ENCODE measurements at regions not wholly inside any gene's neighbourhood (a gene's known extent, or its start where the extent isn't known, plus 50 kb on each side); places are given as distances from the start of the nearest gene placed in this dataset.

DNA sequence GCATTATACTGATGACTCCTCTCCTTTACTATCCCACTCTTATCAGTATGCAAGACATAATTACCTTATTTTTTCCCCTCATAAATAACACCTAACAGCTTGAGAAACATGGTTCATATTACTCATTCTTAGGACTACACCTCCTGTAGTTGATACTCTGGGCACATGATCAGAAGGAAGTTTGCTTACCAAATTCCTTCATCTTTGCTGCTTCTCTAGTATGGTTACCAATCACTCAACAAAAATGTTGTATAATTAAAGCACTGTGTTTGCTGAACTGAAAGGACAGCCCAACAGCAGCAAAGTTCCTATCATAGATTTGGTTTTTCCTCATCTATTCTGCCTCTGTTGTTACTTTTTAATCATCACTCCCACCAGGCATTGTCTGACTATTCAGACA lies 586.3 kb downstream of the LRRIQ3 start:
- Histone ChIP-seq H3K9me3 (ENCODE audit: control insufficient read depth in 2 of 2, low read length in 2 of 2) (peaks cover 0 to 6% of the 10 kb centered on the region in 2 experiments), H3K4me1 (ENCODE audit: control insufficient read depth, insufficient read depth, low read length, poor library complexity, severe bottlenecking) (no peaks in the 10 kb centered on the region), H3K36me3 (ENCODE audit: control insufficient read depth, insufficient read depth, low read length) (no peaks in the 10 kb centered on the region), H3K27ac (ENCODE audit: insufficient read depth, low read length, poor library complexity, severe bottlenecking) (no peak overlapping the region), H3K4me3 (ENCODE audit: low read depth, low read length) (no peak overlapping the region), H3K27me3 (ENCODE audit: control insufficient read depth, insufficient read depth, low read length) (no peaks in the 10 kb centered on the region)
- no peak overlapping the region for H3K4me3 Mint-ChIP-seq
- no peaks in the 10 kb centered on the region for H3K36me3 Mint-ChIP-seq
- DNase-seq, result no peak
- H3K27ac Mint-ChIP-seq, result no peak overlapping the region
- H3K4me1 Mint-ChIP-seq, result no peaks in the 10 kb centered on the region
- H3K9me3 Mint-ChIP-seq, result peaks cover 0 to 7% (median 2%) of the 10 kb centered on the region in 7 donors
- no peaks in the 10 kb centered on the region for H3K27me3 Mint-ChIP-seq
- ATAC-seq (ENCODE audit: low read depth in 2 of 2), result no peak

DNA sequence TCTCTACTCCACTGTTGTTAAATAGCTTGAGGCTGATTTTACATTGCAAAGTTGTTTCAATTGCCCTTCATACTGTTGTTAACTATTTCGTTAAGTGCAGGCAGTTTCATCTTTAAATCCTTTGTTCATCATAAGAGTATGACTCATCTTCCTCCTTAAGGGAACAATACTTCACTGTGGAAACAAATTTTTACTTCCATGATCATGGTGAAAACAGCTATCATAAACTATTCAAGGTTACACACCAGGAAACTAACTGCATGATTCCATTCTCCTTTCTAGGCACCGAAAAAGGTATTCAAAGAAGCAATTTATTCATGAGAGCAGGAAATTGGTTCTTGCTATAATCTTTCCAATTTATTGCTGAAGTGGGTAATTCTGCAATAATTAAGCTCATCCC lies 593.2 kb downstream of the LRRIQ3 start:
- Histone ChIP-seq H3K27ac (ENCODE audit: insufficient read depth, low read length, poor library complexity, severe bottlenecking) (no peak overlapping the region), H3K27me3 (ENCODE audit: control insufficient read depth, insufficient read depth, low read length) (no peaks in the 10 kb centered on the region), H3K36me3 (ENCODE audit: control insufficient read depth, insufficient read depth, low read length) (no peaks in the 10 kb centered on the region), H3K4me3 (ENCODE audit: low read depth, low read length) (no peak overlapping the region), H3K4me1 (ENCODE audit: control insufficient read depth, insufficient read depth, low read length, poor library complexity, severe bottlenecking) (no peaks in the 10 kb centered on the region), H3K9me3 (ENCODE audit: control insufficient read depth in 2 of 2, low read length in 2 of 2) (peaks cover 3 to 9% of the 10 kb centered on the region in 2 experiments)
- no peaks in the 10 kb centered on the region for H3K4me1 Mint-ChIP-seq
- no peak overlapping the region for H3K4me3 Mint-ChIP-seq
- H3K9me3 Mint-ChIP-seq, result peaks cover 0 to 19% (median 5%) of the 10 kb centered on the region in 7 donors
- no peaks in the 10 kb centered on the region for H3K36me3 Mint-ChIP-seq
- no peaks in the 10 kb centered on the region for H3K27me3 Mint-ChIP-seq
- ATAC-seq (ENCODE audit: low read depth in 2 of 2) (no peak), DNase-seq (no peak)
- H3K27ac Mint-ChIP-seq, result no peak overlapping the region

DNA sequence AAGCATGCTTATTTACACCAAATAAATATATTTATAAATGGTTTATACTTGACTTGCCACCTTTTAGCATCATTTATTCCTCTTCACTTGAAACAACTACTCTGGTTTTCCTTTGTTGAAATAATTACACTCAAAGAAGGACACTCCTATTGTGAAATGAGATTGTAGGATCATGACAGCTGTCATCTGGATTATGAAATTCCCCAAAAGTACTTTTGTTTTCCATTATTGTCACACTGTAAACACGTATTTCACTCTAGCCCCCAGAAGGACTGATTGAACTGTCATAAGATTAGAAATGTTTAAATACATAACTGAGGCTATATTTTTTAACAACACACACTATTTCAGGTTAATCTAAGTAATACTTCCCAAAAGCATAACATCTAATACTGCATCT lies 593.8 kb downstream of the LRRIQ3 start:
- H3K36me3 ChIP-seq (ENCODE audit: control insufficient read depth, insufficient read depth, low read length), result no peaks in the 10 kb centered on the region
- H3K4me3 ChIP-seq (ENCODE audit: low read depth, low read length), result no peak overlapping the region
- no peaks in the 10 kb centered on the region for H3K27me3 ChIP-seq (ENCODE audit: control insufficient read depth, insufficient read depth, low read length)
- no peaks in the 10 kb centered on the region for H3K4me1 ChIP-seq (ENCODE audit: control insufficient read depth, insufficient read depth, low read length, poor library complexity, severe bottlenecking)
- H3K27ac ChIP-seq (ENCODE audit: insufficient read depth, low read length, poor library complexity, severe bottlenecking), result no peak overlapping the region
- no peaks in the 10 kb centered on the region for H3K4me1 Mint-ChIP-seq
- peaks cover 3 to 11% of the 10 kb centered on the region in 2 experiments for H3K9me3 ChIP-seq (ENCODE audit: control insufficient read depth in 2 of 2, low read length in 2 of 2)
- H3K27ac Mint-ChIP-seq, result no peak overlapping the region
- DNase-seq (no peak), ATAC-seq (ENCODE audit: low read depth in 2 of 2) (no peak)
- no peak overlapping the region for H3K4me3 Mint-ChIP-seq
- no peaks in the 10 kb centered on the region for H3K27me3 Mint-ChIP-seq
- H3K36me3 Mint-ChIP-seq, result no peaks in the 10 kb centered on the region
- H3K9me3 Mint-ChIP-seq, result peaks cover 0 to 19% (median 5%) of the 10 kb centered on the region in 7 donors

DNA sequence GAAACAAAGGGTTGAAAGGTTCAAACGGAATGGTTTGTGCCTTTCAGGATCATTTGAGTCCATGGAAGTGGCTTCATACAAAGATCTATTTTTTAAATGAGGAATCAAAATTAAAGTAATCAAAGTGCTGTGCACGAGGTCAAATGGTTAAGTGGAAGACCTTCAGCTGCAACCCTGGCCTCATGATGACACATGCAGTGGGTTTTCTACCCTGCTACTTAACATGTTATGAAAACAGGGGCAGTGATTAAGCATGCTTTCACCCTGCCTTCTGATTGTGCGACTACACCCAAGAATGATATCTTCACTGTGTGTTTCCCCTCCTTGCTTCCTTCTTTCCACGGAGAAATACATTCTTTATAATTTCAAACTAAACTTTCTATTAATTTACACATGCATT lies 604.2 kb downstream of the LRRIQ3 start:
- H3K9me3 Mint-ChIP-seq, result peaks cover 0 to 16% (median 4%) of the 10 kb centered on the region in 7 donors
- H3K36me3 ChIP-seq (ENCODE audit: control insufficient read depth, insufficient read depth, low read length), result no peaks in the 10 kb centered on the region
- DNase-seq (no peak), ATAC-seq (ENCODE audit: low read depth in 2 of 2) (no peak)
- H3K4me1 ChIP-seq (ENCODE audit: control insufficient read depth, insufficient read depth, low read length, poor library complexity, severe bottlenecking), result no peaks in the 10 kb centered on the region
- no peak overlapping the region for H3K4me3 ChIP-seq (ENCODE audit: low read depth, low read length)
- no peaks in the 10 kb centered on the region for H3K27me3 ChIP-seq (ENCODE audit: control insufficient read depth, insufficient read depth, low read length)
- H3K4me3 Mint-ChIP-seq, result no peak overlapping the region
- H3K27me3 Mint-ChIP-seq, result no peaks in the 10 kb centered on the region
- no peaks in the 10 kb centered on the region for H3K36me3 Mint-ChIP-seq
- H3K27ac Mint-ChIP-seq, result no peak overlapping the region
- no peak overlapping the region for H3K27ac ChIP-seq (ENCODE audit: insufficient read depth, low read length, poor library complexity, severe bottlenecking)
- H3K4me1 Mint-ChIP-seq, result no peaks in the 10 kb centered on the region
- peaks cover 0 to 4% of the 10 kb centered on the region in 2 experiments for H3K9me3 ChIP-seq (ENCODE audit: control insufficient read depth in 2 of 2, low read length in 2 of 2)

DNA sequence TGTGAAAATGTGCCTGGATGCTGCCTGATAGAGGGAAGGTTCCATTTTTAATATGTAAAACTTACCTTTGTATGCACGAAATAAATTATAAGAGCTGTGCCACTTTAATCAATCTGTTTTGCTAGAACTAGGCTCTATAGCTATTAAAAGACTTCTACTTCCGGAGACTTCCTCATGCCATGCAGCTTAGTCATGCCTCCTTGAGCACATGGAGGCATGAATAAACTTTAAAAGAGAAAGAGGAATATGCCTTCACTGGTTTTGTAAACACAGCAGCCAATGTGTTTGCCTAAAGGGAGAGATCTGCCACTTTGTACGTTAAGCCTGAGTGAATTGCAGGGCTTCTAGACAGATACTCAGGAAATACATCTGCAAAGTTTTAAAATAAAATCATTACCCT lies 604.6 kb downstream of the LRRIQ3 start:
- Mint-ChIP-seq H3K36me3 (no peaks in the 10 kb centered on the region), H3K9me3 (peaks cover 0 to 16% (median 5%) of the 10 kb centered on the region in 7 donors), H3K4me1 (no peaks in the 10 kb centered on the region), H3K27me3 (no peaks in the 10 kb centered on the region), H3K27ac (no peak overlapping the region), H3K4me3 (no peak overlapping the region)
- no peaks in the 10 kb centered on the region for H3K36me3 ChIP-seq (ENCODE audit: control insufficient read depth, insufficient read depth, low read length)
- no peak overlapping the region for H3K4me3 ChIP-seq (ENCODE audit: low read depth, low read length)
- no peaks in the 10 kb centered on the region for H3K27me3 ChIP-seq (ENCODE audit: control insufficient read depth, insufficient read depth, low read length)
- no peak overlapping the region for H3K27ac ChIP-seq (ENCODE audit: insufficient read depth, low read length, poor library complexity, severe bottlenecking)
- no peaks in the 10 kb centered on the region for H3K4me1 ChIP-seq (ENCODE audit: control insufficient read depth, insufficient read depth, low read length, poor library complexity, severe bottlenecking)
- ATAC-seq (ENCODE audit: low read depth in 2 of 2) (no peak), DNase-seq (no peak)
- H3K9me3 ChIP-seq (ENCODE audit: control insufficient read depth in 2 of 2, low read length in 2 of 2), result peaks cover 0 to 4% of the 10 kb centered on the region in 2 experiments

DNA sequence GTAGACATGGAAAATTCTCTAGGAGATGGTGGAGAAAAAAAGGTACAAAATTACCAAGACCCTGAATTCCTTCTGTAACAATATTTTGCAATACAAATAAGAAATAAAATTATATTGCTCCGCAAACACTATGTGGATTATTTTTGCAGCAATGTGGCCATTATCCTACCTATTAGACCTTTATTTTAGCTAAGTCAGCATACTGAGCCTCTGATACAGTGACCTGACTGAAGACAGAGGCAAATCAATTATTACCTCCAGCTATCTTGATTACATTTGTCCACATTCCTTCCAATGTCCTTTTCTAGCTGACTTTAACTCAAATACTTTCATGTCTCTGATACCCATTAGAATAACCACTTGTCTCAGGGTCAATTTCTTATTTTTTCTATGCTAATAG lies 610.9 kb downstream of the LRRIQ3 start:
- Histone ChIP-seq H3K4me3 (ENCODE audit: low read depth, low read length) (no peak overlapping the region), H3K9me3 (ENCODE audit: control insufficient read depth in 2 of 2, low read length in 2 of 2) (no peaks in the 10 kb centered on the region), H3K36me3 (ENCODE audit: control insufficient read depth, insufficient read depth, low read length) (no peaks in the 10 kb centered on the region), H3K27me3 (ENCODE audit: control insufficient read depth, insufficient read depth, low read length) (no peaks in the 10 kb centered on the region), H3K27ac (ENCODE audit: insufficient read depth, low read length, poor library complexity, severe bottlenecking) (no peak overlapping the region), H3K4me1 (ENCODE audit: control insufficient read depth, insufficient read depth, low read length, poor library complexity, severe bottlenecking) (no peaks in the 10 kb centered on the region)
- Mint-ChIP-seq H3K9me3 (peaks cover 0 to 5% (median 2%) of the 10 kb centered on the region in 7 donors), H3K4me3 (no peak overlapping the region), H3K36me3 (no peaks in the 10 kb centered on the region), H3K27me3 (no peaks in the 10 kb centered on the region), H3K4me1 (peaks cover 0 to 5% (median 0%) of the 10 kb centered on the region in 4 donors), H3K27ac (no peak overlapping the region)
- ATAC-seq (ENCODE audit: low read depth in 2 of 2), result no peak
- DNase-seq, result no peak

DNA sequence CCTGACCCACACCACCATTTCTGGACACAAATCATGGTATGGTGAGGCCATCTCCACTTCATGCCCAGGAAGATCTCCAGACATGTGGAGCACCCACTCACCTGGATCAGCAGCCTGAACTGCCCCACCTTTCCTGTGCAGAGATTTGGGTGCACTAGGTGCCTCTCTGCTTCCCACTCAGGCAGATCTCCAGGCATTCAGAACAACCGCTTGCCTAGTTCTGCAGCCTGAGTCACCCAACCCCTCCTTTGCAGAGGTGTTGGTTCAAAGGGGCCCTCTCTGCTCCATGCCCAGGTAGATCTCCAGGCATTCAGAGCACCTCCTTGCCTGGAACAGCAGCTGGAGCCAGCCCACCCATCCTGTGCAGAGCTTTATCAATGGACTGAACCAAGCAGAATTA lies 620.8 kb downstream of the LRRIQ3 start:
- Mint-ChIP-seq H3K27me3 (no peaks in the 10 kb centered on the region), H3K36me3 (no peaks in the 10 kb centered on the region), H3K9me3 (peaks cover 0 to 34% (median 8%) of the 10 kb centered on the region in 7 donors), H3K27ac (no peak overlapping the region), H3K4me3 (no peak overlapping the region), H3K4me1 (no peaks in the 10 kb centered on the region)
- no peak for DNase-seq
- no peaks in the 10 kb centered on the region for H3K9me3 ChIP-seq (ENCODE audit: control insufficient read depth in 2 of 2, low read length in 2 of 2)
- no peaks in the 10 kb centered on the region for H3K36me3 ChIP-seq (ENCODE audit: control insufficient read depth, insufficient read depth, low read length)
- no peaks in the 10 kb centered on the region for H3K4me1 ChIP-seq (ENCODE audit: control insufficient read depth, insufficient read depth, low read length, poor library complexity, severe bottlenecking)
- H3K27ac ChIP-seq (ENCODE audit: insufficient read depth, low read length, poor library complexity, severe bottlenecking), result no peak overlapping the region
- ATAC-seq (ENCODE audit: low read depth in 2 of 2), result no peak
- H3K27me3 ChIP-seq (ENCODE audit: control insufficient read depth, insufficient read depth, low read length), result no peaks in the 10 kb centered on the region
- no peak overlapping the region for H3K4me3 ChIP-seq (ENCODE audit: low read depth, low read length)

DNA sequence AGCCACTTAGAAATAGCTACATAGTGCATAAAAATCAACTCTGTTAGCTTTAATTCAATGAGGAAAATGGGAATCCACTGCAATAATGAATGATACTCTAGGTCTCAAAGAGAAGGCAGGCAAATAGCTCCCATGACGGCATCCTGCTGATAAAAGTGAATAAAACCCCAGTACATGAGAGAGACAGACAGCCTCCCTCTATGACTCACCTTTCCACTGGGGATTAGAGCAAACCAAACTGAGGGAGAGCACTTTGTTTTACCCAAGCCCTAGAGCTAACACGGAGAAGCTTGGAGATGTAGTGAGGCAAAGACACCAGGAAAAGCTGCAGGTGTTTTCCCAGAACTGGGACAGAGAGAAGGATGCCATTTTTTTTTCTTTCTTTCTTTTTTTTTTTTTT lies 621.9 kb downstream of the LRRIQ3 start:
- Histone ChIP-seq H3K4me1 (ENCODE audit: control insufficient read depth, insufficient read depth, low read length, poor library complexity, severe bottlenecking) (no peaks in the 10 kb centered on the region), H3K4me3 (ENCODE audit: low read depth, low read length) (no peak overlapping the region), H3K27me3 (ENCODE audit: control insufficient read depth, insufficient read depth, low read length) (no peaks in the 10 kb centered on the region), H3K9me3 (ENCODE audit: control insufficient read depth in 2 of 2, low read length in 2 of 2) (no peaks in the 10 kb centered on the region), H3K36me3 (ENCODE audit: control insufficient read depth, insufficient read depth, low read length) (no peaks in the 10 kb centered on the region), H3K27ac (ENCODE audit: insufficient read depth, low read length, poor library complexity, severe bottlenecking) (no peak overlapping the region)
- Mint-ChIP-seq H3K36me3 (no peaks in the 10 kb centered on the region), H3K4me3 (no peak overlapping the region), H3K27ac (no peak overlapping the region), H3K4me1 (no peaks in the 10 kb centered on the region), H3K27me3 (no peaks in the 10 kb centered on the region), H3K9me3 (peaks cover 0 to 30% (median 6%) of the 10 kb centered on the region in 7 donors)
- ATAC-seq (ENCODE audit: low read depth in 2 of 2) (no peak), DNase-seq (no peak)

All from CD4-positive, CD25-positive, alpha-beta regulatory T cell (primary cell).